ENCODE measurements at regions not wholly inside any gene's neighbourhood (a gene's known extent, or its start where the extent isn't known, plus 50 kb on each side); places are given as distances from the start of the nearest gene placed in this dataset.

- no peaks in the 10 kb centered on the region for H3F3A ChIP-seq (replicated peaks; ENCODE audit: low read depth)
- H3K27ac Mint-ChIP-seq, result no peak overlapping the region
- H3K4me2 ChIP-seq, result no peak overlapping the region
- H4K20me1 ChIP-seq (replicated peaks; ENCODE audit: insufficient read depth), result no peaks in the 10 kb centered on the region
- ATAC-seq, result no peak
- H2AFZ ChIP-seq, result no peak overlapping the region
- H3K27me3 ChIP-seq (ENCODE audit: insufficient read depth), result no peaks in the 10 kb centered on the region
- no peaks in the 10 kb centered on the region for H3K36me3 Mint-ChIP-seq (ENCODE audit: low read depth)
- no peaks in the 10 kb centered on the region for H3K4me1 Mint-ChIP-seq
- no peaks in the 10 kb centered on the region for H3K27me3 Mint-ChIP-seq (ENCODE audit: insufficient read depth, low read depth, poor library complexity)
- H3K27ac ChIP-seq (ENCODE audit: low read depth), result no peak overlapping the region
- H3K79me2 ChIP-seq (replicated peaks; ENCODE audit: insufficient read depth), result no peaks in the 10 kb centered on the region
- H3K4me3 Mint-ChIP-seq, result no peak overlapping the region
- H3K9me2 ChIP-seq (ENCODE audit: insufficient read depth), result peaks cover under 1% of the 10 kb centered on the region; the same call in 1 of the 2 replicates
- H3K9me3 Mint-ChIP-seq, result no peaks in the 10 kb centered on the region
- peak; percentile 54 for TF ChIP-seq REST (IDR thresholded peaks at IDR 0.05; ENCODE audit: unreplicated experiment)
- no peak for TF ChIP-seq POLR2AphosphoS5 (IDR thresholded peaks at IDR 0.05; ENCODE audit: low read depth)
- H3K4me3 ChIP-seq, result no peak overlapping the region
- DNase-seq (ENCODE audit: low spot score), result peak; percentile 5
- H3K4me1 ChIP-seq (ENCODE audit: insufficient read depth), result no peaks in the 10 kb centered on the region
- no peaks in the 10 kb centered on the region for H3K36me3 ChIP-seq (ENCODE audit: insufficient read depth)
Measured at GRCh38 chr6:78010130-78010529, 357.3 kb downstream of the MEI4 start.

DNA sequence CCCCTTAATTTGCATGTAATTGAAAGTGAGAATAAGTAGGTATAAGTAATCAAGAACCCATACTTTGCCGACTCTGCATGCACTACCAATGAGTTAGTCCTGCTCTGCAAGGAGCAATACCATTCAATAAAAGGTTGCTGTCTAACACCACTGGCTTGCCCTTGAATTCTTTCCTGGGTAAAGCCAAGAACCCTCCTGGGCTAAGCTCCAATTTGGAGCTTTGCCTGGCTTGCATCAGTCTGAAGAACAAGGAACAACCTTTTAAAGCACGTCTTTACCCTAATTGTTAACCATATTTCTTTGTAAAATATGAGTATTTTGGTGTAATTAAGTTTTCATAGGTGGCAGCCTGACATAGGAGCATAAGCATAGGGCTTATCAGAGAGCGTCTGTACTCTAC lies 367.7 kb downstream of the MEI4 start:
- Histone ChIP-seq H3K4me3 (no peak overlapping the region), H3K4me2 (no peak overlapping the region), H2AFZ (no peak overlapping the region), H3K36me3 (ENCODE audit: insufficient read depth) (no peaks in the 10 kb centered on the region), H3K27me3 (ENCODE audit: insufficient read depth) (no peaks in the 10 kb centered on the region), H3K4me1 (ENCODE audit: insufficient read depth) (no peaks in the 10 kb centered on the region), H4K20me1 (replicated peaks; ENCODE audit: insufficient read depth) (no peaks in the 10 kb centered on the region), H3F3A (replicated peaks; ENCODE audit: low read depth) (no peaks in the 10 kb centered on the region), H3K79me2 (replicated peaks; ENCODE audit: insufficient read depth) (no peaks in the 10 kb centered on the region), H3K27ac (ENCODE audit: low read depth) (no peak overlapping the region), H3K9me2 (ENCODE audit: insufficient read depth) (no peaks in the 10 kb centered on the region; the same call in 1 of the 2 replicates)
- no peaks in the 10 kb centered on the region; the same call in 2 of the 3 replicates for H3K9me3 Mint-ChIP-seq
- no peak overlapping the region for H3K27ac Mint-ChIP-seq
- TF ChIP-seq EZH2phosphoT487 (IDR thresholded peaks at IDR 0.05; ENCODE audit: unreplicated experiment) (no peak), POLR2AphosphoS5 (IDR thresholded peaks at IDR 0.05; ENCODE audit: low read depth) (no peak), ZNF114 (CRISPR knock-in tag; IDR thresholded peaks at IDR 0.05) (no peak), EZH2 (IDR thresholded peaks at IDR 0.05; ENCODE audit: low read depth, unreplicated experiment) (no peak), ZNF331 (CRISPR knock-in tag; IDR thresholded peaks at IDR 0.05; ENCODE audit: low read depth) (no peak), STAT1 (IDR thresholded peaks at IDR 0.05; ENCODE audit: unreplicated experiment) (no peak), CTCF (conservative IDR thresholded peaks at IDR 0.05; ENCODE audit: low read depth in 2 of 2) (no peak), ETS1 (IDR thresholded peaks at IDR 0.05) (no peak), CREB1 (CRISPR knock-in tag; IDR thresholded peaks at IDR 0.05; ENCODE audit: low read depth) (no peak)
- no peaks in the 10 kb centered on the region for H3K36me3 Mint-ChIP-seq (ENCODE audit: low read depth)
- H3K4me1 Mint-ChIP-seq, result no peaks in the 10 kb centered on the region
- ATAC-seq, result no peak
- DNase-seq (ENCODE audit: low spot score), result no peak
- no peaks in the 10 kb centered on the region for H3K27me3 Mint-ChIP-seq (ENCODE audit: insufficient read depth, low read depth, poor library complexity)
- H3K4me3 Mint-ChIP-seq, result no peak overlapping the region

All from GM23338 (cell line).